WTC11 (cell line): ENCODE measurements at regions not wholly inside any gene's neighbourhood (a gene's known extent, or its start where the extent isn't known, plus 50 kb on each side); places are given as distances from the start of the nearest gene placed in this dataset.

Source experiments
- CBFB ChIP-seq: sonication (generic); formaldehyde crosslinking; IDR thresholded peaks from 2 replicates; pipeline ENCODE4 v1.8.1; 2022; ENCODE audit warnings: mild to moderate bottlenecking, low read depth, missing genetic modification reagents
- TF ChIP-seq, protein P1 (sequence below): fragments of 200-600 bp; IDR thresholded peaks from 2 replicates; pipeline ENCODE4 v1.8.0; 2022; ENCODE audit warnings: antibody characterized with exemption
- TF ChIP-seq, protein P2 (sequence below): sonication (generic); formaldehyde crosslinking; IDR thresholded peaks from 2 replicates; pipeline ENCODE4 v1.8.0; 2022; ENCODE audit warnings: mild to moderate bottlenecking, missing genetic modification reagents

DNA sequence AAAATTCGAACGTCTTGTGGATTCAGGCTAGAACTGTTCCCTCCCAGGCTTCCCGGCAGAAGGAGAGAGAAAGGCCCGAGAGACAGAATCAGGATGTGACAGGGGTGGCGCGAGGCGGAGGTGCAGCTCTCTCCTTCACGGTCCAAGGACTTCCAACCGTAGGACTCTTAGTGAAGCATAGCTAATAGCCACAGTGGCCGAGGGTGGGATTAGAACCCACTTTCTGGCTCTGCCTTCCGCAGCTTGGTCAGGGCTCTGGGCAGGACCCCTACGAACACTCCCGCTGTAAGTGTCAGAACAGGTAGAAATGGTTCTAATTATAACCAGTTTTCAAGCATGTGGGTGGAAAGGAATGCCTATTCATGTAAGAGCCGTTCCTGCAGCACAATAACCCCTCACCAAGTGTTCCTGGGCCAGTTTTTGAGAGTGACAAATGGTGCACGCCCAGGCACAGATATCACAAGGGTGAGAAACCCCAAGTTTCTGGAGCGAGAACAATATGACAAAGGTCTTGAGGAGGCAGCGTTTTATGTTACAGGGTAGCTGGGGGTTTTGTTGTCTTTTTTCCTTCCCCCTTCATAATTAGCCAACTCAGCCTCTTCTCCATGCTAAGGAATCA lies 86.4 kb downstream of the SYF2 start:
- TF ChIP-seq, protein P1, sequence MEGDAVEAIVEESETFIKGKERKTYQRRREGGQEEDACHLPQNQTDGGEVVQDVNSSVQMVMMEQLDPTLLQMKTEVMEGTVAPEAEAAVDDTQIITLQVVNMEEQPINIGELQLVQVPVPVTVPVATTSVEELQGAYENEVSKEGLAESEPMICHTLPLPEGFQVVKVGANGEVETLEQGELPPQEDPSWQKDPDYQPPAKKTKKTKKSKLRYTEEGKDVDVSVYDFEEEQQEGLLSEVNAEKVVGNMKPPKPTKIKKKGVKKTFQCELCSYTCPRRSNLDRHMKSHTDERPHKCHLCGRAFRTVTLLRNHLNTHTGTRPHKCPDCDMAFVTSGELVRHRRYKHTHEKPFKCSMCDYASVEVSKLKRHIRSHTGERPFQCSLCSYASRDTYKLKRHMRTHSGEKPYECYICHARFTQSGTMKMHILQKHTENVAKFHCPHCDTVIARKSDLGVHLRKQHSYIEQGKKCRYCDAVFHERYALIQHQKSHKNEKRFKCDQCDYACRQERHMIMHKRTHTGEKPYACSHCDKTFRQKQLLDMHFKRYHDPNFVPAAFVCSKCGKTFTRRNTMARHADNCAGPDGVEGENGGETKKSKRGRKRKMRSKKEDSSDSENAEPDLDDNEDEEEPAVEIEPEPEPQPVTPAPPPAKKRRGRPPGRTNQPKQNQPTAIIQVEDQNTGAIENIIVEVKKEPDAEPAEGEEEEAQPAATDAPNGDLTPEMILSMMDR, result no peak
- TF ChIP-seq CBFB (CRISPR knock-in tag), result no peak
- TF ChIP-seq, protein P2, sequence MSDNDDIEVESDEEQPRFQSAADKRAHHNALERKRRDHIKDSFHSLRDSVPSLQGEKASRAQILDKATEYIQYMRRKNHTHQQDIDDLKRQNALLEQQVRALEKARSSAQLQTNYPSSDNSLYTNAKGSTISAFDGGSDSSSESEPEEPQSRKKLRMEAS (CRISPR knock-in tag), result no peak
